HFF-Myc (cell line): ENCODE measurements at regions not wholly inside any gene's neighbourhood (a gene's known extent, or its start where the extent isn't known, plus 50 kb on each side); places are given as distances from the start of the nearest gene placed in this dataset.

Experiments used
- DNase-seq: peaks from one replicate; pipeline ENCODE4 v3.0.0-alpha.2; 2011; ENCODE audit warnings: low read depth; ENCODE audit errors: extremely low read depth
- H3K4me3 ChIP-seq: replicated peaks from 2 replicates; pipeline ENCODE4 v1.5.1; 2011; ENCODE audit warnings: low read depth, mild to moderate bottlenecking, control low read depth, low read length
- CTCF ChIP-seq: IDR thresholded peaks from 2 replicates; pipeline ENCODE4 v1.5.1; 2012; ENCODE audit warnings: mild to moderate bottlenecking, low read depth, low read length, control low read depth; ENCODE audit errors: missing control alignments

GRCh38 chr10:117694190-117694589 is 151.6 kb downstream of the EMX2 start:
- TF ChIP-seq CTCF, result no peak
- DNase-seq, result no peak
- H3K4me3 ChIP-seq, result no peak overlapping the region

- DNase-seq, result no peak
- TF ChIP-seq CTCF, result no peak
Measured at GRCh38 chr10:117697402-117697801, 154.9 kb downstream of the EMX2 start.

GRCh38 chr10:117698809-117699208 is 156.3 kb downstream of the EMX2 start:
- no peak for DNase-seq
- no peak for TF ChIP-seq CTCF
- H3K4me3 ChIP-seq, result no peak overlapping the region

More at GRCh38 chr10:117697402-117697801, 154.9 kb downstream of the EMX2 start:
- no peak overlapping the region for H3K4me3 ChIP-seq

GRCh38 chr10:117699436-117700075 is 157.0 kb downstream of the EMX2 start:
- no peak for DNase-seq
- H3K4me3 ChIP-seq, result no peak overlapping the region
- TF ChIP-seq CTCF, result no peak

GRCh38 chr10:117710181-117710798 is 167.7 kb downstream of the EMX2 start:
- no peak for DNase-seq
- H3K4me3 ChIP-seq, result no peak overlapping the region
- no peak for TF ChIP-seq CTCF

GRCh38 chr10:117716889-117717288 is 174.3 kb downstream of the EMX2 start:
- no peak overlapping the region for H3K4me3 ChIP-seq
- TF ChIP-seq CTCF, result no peak
- no peak for DNase-seq
